GM21576 (cell line): ENCODE measurements at regions not wholly inside any gene's neighbourhood (a gene's known extent, or its start where the extent isn't known, plus 50 kb on each side); places are given as distances from the start of the nearest gene placed in this dataset.
"Not testable (repeated sequence)": the region's sequence is repeated elsewhere in the genome, so short reads cannot be mapped to it uniquely, and the experiment has no call there.

ENCODE experiments used
- ATAC-seq: cut with Tn5 transposase; IDR thresholded peaks from one replicate; pipeline ENCODE4 v1.9.1; 2021; ENCODE audit warnings: mild to moderate bottlenecking, moderate library complexity; ENCODE audit not compliant: unreplicated experiment

DNA sequence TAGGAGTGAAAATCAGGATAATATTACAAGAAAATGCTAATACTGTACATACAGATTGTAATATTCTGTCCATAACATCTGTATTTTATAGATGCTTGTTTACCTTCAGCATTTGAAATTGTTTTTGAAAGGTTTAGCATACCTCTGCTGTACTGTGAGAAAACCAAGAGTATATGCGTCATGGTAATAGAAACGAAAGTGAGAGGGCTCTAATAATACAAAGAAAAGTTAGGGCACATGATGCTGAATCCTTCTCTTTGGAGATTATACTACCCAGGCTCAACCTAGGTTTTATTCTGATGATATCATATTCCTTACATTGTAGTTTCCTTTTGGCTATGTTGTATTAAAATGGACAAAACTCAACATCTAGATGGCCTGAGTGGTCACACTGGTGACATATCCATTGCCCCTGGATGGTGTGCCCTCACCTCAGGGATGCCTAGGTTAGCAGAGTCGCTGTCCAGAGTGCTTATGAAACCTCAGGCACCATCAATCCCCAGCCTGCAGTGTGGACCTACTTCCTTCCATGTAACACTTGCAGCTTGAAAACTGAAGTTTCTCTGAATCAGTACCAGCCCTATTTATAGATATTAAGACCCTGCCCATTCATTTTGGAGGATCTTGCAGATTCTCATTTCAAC is 253.7 kb downstream of the KCTD12 start:
- no peak for ATAC-seq

DNA sequence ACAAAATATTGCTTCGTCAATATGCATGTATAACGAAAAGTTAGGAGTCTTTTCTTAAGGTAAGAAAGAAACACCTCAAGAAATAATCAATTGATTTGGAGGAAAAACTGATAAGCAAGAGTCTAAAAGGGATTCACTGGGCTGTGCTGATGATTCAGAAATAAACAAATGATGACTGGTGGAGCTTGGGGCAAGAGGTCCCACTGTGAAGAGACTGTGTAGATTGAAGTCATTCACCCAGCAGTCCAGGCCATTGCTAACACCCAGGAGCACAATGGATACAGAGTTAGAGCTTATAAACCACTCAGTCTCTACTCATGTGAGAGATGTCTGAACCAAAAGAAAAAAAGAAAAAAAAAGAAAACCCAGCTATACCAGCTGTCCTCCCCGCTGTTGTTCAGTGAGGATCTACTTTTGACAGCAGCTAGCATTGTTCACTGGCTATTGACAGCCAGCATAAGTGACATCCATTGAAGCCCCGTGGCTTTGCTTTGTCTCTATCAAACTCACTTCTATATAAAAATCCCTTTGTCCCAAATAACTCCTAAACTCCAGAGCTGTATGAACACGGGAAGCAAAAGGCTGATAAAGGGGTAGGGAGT is 255.5 kb downstream of the KCTD12 start:
- no peak for ATAC-seq

DNA sequence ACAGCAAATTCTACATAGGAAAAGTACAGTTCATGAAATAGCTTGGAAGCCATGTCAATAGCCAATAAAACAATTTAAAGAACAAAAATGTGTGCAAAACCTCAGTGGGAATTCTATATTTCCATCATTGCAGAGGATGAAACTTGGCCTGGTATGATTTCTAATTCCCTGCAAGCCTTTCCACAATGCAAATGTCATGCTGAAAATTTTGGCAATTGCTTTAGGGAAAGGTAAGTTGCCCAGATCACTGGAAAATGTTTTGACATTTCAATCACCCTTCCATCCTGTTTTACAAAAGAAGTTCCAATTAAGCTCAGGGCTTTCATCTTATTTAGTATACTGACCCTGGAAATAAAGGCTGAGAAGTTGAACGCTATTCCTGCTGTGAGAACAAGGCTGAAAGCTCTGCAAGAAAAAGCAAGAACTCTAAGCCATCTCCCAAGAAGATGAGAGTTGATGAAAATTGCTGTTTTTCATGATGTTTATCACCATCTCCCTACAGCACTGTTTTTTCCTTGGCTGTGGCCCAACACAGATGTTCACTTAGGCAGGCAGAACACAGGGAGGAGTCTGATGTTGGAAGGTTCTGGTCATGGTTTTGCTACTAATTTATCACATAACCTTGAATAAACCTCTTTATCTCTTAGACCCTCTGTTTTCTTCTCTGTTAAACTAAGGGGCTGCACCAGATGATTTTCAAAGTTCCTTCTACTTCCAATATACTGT is 263.7 kb downstream of the KCTD12 start:
- no peak for ATAC-seq

DNA sequence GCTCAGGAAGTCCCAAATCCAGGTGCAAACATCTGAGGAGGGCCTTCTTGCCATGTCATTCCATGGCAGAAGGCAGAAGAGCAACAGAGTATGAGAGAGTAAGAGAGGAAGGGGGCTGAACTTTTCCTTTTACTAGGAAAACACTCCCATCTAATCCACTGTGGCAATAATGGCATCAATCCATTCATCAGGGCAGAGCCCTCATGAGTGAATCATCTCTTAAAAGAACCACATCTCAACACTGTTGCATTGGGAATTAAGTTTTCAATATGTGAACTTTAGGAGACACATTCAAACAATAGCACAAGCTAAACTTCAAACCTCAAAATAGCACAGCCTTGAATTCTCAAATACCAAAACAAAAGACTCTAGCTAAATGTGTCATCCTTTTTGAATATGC is 264.5 kb downstream of the KCTD12 start:
- ATAC-seq, result no peak

DNA sequence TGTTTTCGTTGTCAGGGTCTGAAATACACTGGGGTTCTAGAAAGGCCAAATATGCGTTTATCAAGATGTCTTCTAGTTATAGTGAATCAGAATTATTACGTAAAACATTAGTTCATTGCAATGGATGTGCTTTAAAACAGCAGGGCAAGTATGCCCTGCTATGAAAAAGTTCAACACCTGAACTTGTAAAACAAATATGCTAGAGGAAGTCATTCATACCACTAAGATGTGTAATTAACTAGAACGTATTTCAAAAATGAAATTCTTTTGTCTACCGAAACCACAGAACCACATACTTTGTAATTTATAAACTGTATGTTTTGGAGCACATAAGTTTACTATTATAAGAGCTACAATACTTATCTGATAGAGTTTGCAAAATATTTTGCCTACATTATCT is 266.2 kb downstream of the KCTD12 start:
- no peak for ATAC-seq

DNA sequence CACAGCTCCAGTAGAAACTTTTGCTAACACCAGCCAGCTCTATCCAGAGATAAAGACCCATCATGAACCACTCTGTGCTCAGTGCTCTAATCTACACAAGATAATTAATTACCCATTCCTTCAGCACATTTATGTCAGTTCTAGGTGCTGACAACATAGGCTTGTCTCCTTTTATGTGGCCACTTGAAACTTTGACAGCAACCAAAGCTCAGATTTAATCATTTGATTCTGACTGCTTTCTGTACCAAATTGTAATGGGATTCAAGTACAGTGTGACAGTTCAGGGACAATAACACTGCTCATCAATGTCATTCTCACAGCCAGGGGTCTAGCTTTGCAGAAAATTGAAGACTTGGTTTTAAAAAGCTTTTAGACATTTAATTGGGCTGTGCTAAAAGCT is 266.6 kb downstream of the KCTD12 start:
- ATAC-seq, result no peak

DNA sequence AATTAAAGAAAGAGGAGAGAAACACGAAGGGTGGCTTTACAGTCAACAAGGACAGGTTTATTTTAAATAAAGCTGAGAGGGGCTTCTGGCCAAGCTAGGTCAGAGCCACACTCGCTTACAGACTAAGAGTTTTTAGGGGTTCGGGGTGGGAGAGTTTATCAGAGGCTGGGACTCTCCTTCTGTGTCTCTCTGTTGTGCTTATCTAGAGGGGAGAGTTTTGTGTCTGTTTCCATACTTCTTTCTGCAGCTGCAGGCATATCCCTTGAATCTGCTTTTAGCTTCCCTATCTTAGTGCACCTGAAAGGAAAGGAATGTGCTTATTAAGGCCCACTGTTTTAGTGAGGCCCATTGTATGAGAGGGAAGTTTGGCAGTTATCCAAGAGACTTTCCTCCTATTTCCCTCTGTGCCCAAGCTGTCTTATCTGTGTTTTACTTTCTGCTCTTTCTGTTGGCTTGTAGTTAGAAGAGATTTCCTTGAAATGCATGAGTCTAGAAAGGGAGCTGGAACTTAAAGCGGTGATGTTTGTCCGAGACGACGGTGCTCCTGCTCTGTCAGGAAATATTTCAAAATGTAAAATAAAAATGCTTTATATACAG is 275.3 kb downstream of the KCTD12 start:
- ATAC-seq, result no peak

DNA sequence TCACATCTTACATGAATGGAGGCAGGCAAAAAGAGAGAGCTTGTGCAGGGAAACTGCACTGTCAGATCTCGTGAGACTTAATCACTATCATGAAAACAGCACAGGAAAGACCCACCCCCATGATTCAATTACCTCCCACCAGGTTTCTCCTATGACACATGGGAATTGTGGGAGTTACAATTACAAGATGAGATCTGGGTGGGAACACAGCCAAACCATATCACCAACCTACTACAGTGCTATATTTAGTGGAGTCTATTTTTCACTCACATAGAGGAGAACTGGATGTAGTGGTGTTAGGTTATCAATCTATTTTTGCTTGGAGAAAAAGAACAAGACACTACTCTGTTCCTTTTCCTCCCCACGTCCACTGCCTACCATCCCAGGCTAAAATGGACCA is 276.6 kb downstream of the KCTD12 start:
- no peak for ATAC-seq

DNA sequence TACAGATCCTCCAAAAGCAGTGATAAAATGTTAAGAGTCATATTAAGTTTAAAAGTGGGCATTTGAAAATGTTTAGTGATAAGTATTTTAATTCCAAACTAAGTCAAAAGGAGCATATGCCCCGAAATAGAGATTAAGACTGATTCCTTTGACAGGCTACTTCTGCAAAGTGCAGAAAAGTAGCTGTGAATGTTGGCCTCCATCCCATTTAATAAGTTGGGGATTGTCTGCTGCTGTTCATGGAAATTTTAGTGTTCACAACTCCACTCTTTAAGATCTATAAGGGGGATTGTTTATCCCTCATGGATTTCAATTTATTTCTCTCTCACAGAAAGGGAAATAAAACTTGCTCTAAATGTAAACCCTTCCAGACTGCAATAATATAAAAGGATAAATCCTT is 278.3 kb downstream of the KCTD12 start:
- no peak for ATAC-seq

DNA sequence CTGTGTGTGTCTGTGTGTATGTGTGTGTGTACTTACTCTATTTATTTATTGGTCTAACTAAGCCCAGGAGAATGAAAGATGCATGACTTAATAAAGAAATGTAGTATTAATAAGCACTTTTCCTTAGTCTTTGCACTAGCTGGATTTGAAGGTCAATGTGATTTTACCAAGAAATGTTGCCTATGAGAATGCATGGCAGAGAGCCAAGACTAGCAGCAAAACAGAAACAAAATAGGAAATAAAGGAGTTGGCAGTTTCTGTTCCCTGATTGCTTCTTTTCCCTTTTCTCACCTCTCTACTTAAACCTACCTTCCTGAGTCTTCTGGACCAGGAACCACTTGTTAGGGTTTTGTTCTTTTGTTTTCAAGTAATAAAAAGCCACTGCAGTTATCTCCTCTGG is 286.1 kb downstream of the KCTD12 start:
- ATAC-seq, result no peak

DNA sequence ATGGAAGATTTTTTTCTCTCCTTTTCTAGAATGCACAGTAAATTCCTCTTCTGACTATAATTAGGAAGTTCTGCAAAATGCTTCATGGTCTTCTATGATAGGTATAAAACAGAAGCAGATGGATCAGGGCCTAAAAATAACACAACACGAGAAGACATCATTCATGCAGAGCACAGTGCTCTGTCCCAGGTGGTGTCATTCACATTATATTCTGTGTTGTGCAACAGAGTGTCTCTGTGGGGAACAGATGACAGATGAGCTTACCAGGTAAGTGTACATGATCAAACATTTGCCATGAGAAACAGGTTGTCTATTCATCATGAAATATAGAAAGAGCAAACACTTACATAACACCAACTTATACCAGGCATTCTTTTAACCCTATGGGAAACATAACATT is 288.3 kb downstream of the KCTD12 start:
- ATAC-seq, result no peak

DNA sequence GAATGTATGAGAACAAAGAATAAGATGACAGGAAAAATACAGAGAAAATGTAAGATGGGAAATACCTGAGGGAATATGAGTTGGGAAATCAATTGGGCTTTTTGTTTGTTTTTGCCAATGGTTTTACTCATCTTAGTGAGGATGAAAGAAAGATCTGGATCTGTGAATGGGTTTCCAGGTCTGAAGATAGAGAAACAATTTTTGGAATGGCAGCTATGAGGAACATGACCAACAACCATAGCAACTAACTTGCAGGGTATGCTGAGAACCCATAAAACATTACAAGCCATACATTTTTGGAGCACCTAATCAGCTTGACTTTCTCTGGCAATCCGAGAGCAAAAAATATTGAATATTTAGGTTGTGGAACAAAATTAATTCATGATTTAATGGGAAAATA is 290.0 kb downstream of the KCTD12 start:
- no peak for ATAC-seq

DNA sequence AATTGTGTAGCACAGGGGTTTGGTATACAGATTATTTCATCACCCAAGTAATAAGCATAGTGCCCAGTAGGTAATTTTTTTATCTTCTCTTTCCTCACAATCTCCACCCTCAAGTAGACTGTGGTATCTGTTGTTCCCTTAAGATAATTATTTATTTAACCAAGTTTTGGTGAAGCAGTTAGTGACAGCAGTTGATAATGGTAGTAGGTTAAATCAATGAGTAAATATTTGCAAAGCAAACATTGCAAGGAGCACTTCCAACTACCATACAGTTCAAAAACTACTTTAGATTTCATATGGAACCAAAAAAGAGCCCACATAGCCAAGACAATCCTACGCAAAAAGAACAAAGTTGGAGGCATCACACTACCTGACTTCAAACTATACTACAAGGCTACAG is 291.8 kb downstream of the KCTD12 start:
- ATAC-seq, result no peak

DNA sequence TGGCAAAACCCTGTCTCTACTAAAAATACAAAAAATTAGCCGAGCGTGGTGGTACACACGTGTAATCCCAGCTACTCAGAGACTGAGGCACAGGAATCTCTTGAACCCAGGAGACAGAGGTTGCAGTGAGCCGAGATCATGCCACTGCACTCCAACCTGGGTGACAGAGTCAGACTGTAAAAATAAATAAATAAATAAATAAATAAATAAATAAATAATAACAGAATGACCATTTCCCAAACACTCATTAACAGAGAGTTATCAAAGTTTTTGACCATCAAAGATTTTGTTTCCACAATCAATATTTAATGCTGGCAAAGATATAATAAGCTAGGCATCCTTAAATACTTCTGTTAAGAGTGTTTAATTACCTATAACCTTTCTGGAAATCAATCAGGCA is 299.4 kb downstream of the KCTD12 start:
- ATAC-seq, result no peak

DNA sequence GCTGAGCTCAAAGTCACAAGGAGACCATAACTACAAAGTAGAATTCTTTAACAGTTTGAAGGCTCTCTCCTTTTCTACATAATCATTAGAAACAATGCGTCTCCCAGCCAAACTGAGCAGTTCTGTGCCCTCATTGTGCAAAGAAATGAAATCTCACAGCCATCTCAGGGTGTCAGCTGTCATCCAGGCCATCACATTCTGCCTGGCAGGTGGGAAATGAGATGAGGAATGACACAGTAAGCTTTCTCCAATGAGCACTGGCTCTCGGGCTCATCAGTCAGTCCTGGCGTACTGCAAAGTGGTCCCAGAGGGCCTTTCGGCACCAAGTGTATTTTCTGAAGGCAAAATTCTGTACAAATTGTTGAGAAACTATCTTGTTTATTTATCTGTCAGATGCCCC is 306.5 kb downstream of the KCTD12 start:
- ATAC-seq, result no peak

DNA sequence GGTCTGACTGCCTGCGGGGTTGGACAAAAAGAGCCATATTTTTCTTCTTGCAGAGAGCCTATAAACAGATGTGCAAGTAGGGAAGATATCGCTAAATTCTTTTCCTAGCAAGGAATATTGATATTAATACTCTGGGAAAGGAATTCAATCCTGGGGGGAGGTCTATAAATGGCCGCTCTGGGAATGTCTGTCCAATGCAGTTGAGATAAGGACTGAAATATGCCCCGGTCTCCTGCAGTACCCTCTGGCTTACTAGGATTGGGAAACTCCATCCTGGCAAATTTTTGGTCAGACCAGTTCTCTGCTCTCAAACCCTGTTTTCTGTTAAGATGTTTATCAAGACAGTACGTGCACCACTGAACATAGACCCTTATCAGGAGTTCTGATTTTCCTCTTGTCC is 310.6 kb downstream of the KCTD12 start:
- not testable (repeated sequence) for ATAC-seq

DNA sequence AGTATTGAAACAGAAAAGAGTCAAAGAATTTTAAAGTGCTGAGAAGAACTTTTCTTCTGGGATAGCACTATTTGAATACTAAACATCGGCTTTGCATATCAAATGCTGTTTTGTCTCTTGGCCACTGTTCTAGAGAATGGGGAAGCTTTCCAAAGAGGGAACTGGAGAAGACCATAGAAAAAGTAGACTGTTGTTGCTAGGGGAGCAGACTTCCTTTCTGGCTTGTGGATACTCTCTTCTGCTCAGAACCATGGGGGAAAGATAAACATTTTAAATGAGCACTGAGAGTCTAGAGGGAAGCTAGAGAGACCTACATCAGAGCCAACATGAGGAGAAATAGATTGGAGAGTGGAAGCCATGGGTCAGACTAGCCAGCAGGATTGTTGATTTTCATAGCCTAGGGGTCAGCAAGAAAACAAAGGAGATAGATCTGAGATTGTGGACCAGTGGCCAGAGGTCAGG is 315.7 kb downstream of the KCTD12 start:
- ATAC-seq, result no peak

DNA sequence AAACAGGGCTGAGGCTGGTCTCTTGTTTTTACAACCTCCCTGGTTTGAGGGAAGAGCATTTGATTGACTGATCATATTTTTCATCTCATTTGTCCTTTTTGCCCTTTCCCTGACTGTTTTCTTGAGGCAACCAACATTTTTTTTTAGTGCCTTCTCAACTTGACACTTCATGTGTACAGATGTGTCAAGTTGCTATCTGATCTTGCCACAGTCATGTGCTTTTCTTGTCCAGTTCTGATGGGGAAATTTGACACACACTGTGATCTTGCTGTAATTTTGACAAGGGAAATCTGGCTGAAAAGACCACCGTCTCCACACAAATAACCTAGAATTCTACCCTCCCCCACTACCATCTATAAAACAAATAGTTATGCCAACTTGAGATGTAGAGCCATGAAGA is 329.6 kb downstream of the KCTD12 start:
- ATAC-seq, result no peak

DNA sequence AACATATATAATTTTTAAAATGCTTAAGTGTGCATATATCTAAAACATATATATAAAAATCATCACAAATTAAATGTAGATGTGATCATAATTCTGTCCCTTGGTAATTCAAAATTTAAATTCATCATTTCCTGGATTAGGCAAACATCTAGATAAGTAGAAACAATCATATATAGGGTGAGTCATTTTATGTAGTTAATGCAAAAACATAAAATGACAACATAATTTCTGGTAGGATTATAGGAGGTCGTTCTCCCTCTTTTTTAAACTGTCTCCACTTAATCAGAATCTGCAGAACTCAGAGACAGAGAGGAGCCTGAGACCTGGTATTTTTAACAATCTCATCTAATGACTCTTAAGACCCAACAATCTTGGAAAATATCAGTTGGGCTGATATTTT is 333.4 kb downstream of the KCTD12 start:
- no peak for ATAC-seq

DNA sequence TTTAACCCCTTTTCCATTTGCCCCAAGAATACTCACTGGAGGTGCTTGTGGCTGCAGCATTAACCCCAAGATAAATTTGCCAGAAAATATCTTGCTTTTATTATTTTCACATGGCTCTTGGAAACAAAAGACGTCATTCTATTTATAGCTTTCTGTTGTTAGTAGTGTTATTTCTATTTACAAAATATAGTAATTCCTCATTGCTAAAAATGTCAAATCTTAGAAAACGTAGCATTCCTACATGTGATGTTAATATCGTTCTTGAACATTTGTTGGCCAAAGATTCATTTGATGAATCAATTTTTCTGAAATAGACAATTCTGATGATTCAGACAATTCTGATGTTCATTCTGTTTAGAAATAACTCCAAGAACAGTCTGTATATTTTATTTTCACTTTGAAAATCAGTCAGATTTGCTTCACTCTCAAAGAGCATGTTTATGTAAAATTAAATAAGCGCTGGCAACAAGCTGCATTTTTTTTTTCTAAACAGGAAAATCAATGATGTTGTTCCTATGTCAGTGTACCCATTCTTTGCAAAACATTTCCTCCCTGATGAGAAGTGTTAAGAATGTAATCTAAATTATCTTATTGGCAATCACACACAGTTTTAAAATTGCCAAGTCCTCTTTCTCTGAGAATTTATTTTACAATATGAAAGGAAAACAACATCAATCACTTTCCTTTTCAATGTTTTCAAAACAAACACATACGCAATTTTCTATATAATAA is 334.0 kb downstream of the KCTD12 start:
- no peak for ATAC-seq

DNA sequence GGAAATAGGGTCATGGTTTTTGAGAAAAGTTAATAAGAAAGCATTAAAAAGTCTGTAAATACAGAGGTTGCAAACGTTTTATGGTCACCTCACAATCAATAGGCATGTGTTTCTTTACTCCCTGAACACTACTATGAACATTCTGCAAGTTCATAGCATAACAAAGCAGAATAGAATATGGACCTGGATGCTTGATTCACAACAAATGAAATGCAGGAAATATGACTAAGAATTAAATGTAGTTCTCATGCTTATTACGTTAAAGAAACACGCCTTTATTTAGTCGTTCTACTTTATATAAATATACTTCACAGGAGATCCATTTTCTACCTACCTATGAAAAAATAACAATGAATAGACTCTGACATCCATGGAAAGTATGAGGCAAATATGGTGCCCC is 344.0 kb downstream of the KCTD12 start:
- no peak for ATAC-seq
